Activated naive CD4-positive, alpha-beta T cell treated with anti-CD3 and anti-CD28 coated beads, Interleukin-2, amount 50 U/mL, for 16 hours (primary cell): ENCODE measurements at regions not wholly inside any gene's neighbourhood (a gene's known extent, or its start where the extent isn't known, plus 50 kb on each side); places are given as distances from the start of the nearest gene placed in this dataset.

ENCODE experiments used
- DNase-seq: peaks from one replicate; pipeline ENCODE4 v3.0.0-alpha.2; 2020

DNA sequence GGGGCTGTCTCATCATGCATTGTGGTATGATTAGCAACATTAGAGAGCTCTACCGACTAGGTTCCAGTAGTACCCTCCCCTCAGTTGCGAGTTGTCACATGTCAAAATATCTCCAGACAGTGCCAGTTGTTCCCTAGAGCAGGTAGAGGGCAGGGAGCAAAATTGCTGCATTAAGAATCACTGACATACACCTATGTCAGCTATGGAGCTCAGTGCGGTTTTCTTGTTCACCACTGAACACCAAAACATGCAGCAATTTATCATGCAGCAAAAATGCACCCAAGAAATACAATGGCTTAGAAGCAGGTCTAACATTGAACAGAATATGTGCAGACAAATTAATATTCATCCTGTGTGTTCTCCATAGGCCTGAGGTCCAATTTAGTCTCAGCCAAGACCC lies 186.9 kb upstream of the STARD13 start:
- no peak for DNase-seq

DNA sequence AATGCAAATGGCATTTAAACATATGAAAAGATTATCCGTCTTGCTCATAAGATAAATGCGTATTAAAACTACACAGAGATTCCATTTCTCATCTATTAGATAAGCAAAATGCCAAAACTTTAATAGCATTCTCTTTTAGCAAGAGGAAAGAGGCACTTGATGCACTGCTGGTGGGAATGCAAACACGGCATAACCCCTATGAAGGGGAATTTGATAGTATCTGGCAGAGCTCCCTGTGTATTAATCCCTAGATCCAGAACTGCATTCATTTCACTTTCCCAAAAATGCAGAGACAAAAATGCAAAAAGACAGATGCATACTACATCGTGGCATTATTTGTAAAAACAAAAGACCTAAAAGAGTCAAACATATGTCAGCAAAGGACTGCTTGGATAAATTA lies 193.6 kb upstream of the STARD13 start:
- DNase-seq: no peak

DNA sequence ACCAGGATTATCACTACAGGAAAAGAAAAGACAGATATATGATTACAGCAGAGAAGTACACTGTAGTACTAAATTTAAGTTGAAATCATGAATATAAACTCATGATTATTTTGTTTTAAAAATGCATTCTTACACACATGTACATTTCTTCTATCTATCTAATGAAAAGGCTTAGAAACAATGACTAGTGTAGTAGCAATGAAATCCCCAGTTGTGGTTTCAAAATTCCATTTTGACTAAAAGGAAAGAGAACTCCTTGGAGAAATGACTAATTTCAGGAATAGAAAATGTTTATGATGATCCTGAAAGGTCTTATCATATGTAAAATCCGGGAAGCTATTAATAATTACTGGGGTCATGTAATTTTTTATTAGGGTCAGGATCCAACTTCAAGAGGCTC lies 195.0 kb upstream of the STARD13 start:
- no peak for DNase-seq

DNA sequence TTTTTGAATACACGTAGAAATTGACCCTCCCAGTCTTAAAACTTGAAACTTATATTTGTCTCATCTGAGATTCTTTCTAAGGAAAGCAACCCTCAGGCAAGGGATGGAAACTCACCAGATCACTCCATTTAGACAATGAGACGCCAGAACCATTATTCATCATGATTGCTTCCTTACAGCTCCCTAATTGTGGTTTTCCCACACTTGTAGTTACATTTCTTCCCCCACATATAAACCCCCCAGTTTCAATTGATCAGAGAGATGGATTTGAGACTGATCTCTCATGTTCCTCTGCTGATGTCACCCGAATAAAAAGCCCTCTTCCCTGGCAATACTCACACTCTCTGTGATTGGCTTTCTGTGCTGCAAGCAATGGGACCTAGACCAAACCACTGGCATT lies 197.9 kb upstream of the STARD13 start:
- DNase-seq: no peak

DNA sequence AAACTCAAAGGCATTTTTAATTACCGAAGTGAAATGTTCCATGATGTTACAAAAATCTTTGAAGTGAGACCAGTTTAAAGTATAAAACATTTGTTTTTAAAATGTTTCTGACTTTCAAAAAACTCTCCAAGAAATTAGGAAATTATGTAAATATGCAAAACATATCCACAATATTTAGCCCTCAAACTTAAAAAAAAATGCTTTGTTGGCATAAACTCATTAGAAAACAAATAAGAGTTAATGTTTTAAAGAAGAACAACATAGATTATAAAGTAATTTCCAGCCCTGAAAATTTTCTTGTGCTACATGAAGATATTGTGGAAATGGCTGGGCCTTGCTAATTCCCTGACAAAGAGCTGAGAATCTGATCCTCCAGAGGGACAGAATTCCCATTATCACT lies 199.7 kb upstream of the STARD13 start:
- DNase-seq: no peak

DNA sequence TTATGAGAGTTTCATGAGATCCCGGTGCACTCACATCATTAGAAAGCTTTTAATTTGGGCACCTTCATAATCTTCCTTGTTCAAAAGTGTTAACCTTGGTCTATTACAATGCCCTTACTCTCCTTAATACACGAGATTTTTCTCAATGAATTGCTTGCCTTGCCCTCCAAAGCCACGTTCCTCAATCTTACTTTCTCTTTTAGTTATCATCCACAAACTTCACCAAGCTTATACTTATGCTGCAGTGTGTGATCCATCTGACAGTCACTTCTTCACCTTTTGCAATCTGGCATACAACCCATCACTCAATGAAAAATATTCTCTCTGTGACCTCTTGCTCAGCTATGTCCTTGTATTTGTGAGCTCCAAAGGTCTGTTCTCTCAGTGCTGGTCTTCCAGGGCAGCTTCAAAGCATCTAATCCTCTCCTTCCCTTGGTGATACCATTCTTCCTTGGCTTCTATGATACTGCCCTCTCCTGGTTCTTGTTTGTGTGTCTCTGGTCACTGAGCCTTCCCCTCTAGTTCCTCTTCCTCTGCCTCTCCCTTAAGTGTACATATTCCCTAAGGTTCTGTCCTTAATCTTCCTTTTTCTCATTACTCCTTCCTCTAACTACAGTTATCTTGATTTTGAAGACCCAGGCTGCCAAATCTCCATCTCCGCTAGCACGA lies 202.2 kb upstream of the STARD13 start:
- DNase-seq: no peak

DNA sequence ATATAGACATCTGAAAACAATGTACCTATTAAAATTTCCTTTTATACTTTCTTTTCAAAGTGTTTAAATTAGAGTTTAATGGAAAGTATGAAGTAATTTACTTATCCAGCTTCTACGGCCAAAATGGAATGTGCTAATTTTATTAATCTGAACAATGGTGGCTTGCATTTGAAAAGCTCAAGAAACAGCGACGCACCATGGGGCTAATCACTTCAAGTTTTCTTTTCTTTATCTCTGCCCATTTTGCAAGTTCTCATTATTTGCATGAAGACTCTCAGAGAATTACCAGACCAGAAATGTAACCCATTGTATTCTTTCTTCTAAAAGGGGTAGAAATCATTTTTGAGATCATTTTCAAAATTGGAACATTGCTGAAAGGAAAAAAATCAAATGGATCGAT lies 204.0 kb upstream of the STARD13 start:
- DNase-seq: no peak

DNA sequence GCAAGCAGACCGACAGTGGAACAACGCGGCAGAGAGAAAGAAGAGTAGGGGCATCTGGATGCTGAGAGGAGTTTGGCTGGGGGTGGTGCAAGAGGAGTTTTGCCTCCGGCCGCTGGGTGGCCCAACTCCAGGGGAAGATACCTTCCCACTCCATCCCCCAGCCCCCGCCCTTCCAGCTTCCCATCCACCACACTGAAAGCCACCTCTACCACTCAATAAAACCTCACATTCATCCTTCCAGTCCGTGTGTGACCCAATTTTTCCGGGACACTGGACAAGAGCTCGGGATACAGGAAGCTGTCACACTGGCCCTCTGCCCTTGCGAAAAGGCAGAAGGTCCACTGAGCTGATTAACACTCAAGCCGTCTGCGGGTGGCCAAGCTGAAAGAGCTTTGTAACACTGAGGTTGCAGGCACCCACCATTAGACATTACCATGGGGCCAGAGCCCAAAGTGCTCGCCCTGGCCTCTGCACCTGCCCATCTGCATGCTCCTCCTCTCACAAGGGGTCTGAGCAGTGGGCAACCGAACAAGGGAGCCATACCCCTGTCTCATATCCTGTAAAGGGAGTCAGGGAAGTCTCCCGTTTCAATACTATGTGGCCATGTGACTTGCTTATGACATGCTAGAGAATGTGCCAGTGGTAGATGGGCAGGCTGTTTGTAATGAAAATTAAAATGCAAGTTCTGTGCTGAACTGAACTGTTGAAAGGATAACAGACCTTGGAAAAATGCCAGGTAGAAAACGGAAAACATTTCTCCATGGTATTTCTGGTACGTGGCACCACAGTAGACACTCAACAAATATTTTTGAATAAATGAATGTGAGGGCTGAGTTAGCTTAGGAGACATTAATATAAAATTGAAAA lies 205.1 kb upstream of the STARD13 start:
- DNase-seq: no peak

DNA sequence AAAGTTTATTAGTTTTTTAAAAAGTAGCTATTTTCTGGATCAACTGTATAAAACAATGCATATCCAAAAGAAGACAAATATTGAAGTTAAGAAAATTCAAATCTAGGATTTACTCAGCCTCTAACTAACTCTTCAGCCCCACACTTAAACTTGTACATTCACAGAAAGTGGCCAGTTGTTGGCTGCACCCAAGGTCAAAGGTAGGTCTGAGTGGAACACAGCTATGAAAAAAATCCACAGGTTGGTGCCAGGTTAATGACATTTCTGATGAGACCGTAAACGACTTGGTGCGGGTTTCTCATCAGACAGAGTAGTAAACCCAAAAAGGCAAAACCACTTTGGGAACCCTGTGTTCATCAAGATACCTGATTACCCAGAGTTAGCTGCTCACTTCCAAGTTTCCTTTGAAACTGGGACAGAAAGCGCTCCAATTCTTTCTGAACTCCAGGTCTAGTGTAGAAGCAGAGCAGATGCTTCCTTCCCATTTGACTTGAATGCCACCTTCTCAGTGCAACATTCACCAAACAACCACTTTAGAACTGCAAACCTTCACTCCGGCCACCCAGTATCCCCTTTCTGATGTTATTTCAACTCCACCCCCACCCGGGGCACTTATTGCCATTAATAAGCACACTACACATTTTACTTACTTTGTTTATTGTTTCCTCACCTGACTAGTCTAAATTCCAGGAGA lies 208.3 kb upstream of the STARD13 start:
- no peak for DNase-seq

DNA sequence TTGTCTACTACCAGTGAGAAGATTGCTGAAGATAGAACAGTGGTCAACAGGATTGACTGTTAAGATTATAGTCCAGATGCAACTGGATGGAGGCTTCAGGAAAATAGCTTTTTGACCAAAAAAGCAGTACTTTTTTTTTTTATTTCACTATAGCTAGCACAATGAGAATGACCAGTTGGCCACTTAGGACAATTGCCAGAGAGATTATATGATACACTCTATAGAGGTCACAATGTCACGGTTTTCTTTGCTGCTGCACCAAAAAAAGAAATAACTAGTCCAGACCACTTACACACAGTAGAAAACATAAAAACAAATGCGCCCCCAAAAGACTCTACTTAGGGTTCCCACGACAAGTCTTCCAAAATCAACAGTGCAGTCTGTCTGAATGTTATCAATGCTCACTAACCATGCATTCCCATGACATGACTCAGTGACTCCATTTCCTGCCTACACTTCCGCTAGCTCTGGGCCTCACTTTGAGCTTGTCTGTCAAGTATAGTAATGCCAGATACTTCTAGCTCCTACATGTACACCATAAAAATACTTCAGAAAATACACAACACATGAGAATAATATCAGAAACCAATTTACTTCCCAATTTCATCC lies 209.1 kb upstream of the STARD13 start:
- no peak for DNase-seq

DNA sequence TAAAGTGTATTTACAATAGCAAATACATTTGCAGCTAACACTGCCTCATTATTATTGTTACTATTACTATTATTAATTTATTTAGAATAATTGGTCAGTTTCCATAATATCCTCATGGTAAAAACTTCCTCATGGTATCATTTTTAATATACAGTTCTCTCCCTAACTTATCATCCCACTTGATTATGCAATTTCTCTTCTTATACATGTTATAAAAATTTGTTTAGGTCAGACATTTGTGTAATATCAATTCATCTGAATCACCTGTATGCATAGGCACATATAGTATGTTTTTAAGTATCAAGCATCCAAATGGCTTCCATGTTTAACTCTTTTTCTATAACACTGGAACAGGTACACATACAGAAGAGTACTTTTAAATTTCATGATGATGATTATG lies 210.8 kb upstream of the STARD13 start:
- no peak for DNase-seq

DNA sequence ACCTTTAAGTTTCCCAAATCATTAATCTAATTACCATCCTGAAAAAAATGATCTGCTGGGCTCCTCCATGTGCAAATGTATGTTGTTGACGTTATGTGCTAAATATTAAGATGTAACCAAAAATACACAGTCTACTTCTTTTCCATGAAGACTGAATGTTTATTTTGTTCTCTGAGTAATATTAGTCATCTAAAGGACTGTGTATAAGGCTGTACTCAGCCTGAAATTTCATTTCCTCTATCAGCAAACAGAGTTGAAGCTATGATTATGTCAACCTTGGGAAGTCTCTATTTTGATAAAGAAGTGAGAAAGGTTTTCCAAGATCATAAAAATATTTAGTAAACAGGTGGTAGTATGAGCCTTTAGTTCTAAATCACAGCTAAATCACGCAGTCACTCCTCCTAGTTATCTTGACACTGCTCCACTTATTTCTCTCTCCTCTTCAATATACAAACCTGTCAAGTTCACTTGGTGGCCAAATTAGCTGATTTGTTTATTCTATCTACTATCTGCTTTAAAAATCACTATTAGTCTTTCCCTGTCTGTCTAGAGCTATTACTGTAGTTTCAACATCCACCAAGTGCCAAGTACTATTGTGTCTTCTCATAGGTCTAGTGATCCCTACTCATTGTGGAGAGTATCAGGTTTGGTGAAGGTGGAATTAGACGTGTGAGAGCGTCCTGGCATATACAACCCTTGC lies 211.7 kb upstream of the STARD13 start:
- no peak for DNase-seq

DNA sequence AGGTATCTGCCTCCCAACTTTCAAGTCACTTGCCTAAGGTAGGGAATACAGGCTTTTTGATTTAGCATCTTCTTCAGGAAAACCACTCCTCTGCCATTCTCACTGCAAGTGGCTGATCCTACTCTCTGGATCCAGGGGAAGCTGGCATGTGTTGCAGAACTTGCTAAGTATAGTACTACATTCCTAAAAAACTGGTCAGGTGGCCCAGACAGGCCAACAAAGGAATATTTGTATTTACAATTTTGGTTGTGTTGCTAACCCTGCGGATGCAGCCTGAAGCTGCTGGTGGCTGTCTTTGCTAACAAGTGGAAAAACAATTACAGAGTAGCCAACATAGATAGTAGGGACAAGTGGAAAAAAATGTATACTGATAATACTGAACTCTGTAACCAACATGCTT lies 222.5 kb upstream of the STARD13 start:
- no peak for DNase-seq

DNA sequence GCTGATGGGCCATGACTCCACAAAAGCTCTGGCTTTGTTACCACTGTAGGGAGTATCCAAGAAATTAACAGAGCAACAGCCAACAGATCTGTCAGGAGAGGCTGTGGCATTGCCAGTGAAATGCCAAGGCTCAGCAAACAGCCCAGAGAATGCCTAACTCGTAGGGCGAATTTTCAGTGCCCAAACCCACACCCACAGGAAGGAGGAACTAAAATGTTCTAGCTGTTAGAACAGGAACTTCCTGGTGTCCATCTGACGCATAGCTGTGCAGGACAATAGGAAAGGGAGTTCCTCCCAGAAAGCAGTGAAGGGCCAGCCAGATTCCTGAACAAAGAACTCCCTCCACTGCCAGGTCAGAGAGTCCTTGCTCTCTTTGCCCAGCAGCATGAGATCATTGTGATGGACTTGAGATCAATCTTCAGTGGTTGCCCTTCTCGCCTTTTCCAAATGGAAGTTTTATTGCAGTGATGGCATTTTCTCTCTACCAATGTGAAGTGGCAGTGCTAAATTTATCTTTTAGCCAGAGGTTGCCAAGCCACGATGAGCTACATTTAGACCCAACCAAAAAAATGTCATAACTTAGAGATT lies 224.2 kb upstream of the STARD13 start:
- no peak for DNase-seq

DNA sequence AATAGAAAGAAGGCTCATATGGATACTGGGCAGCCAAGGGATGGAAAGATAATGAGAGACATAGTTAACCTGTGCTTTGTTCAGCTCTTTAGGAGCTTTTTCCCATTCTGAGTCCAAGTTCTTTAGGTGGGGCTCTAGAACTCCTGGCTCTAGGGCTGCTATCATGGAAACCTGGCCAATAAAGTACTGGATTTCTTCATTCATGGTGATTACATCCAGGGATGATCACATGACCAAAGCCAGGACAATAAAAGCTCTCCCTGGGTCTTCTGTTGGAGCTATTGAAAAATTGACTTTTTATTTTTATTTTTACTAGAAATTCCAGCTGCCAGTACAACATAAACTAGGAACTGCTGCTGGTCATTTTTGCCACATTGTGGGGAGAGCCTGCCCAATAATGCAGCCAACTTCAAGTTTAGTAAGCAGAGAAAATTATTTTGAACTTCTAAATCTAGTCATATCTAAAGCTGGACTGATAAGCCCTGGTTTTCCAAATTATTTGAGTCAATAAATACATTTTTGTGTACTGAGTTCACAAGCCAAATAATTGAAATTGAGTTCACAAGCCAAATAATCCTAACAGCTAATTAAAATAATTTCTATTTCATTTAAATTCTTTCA lies 224.9 kb upstream of the STARD13 start:
- DNase-seq: no peak

DNA sequence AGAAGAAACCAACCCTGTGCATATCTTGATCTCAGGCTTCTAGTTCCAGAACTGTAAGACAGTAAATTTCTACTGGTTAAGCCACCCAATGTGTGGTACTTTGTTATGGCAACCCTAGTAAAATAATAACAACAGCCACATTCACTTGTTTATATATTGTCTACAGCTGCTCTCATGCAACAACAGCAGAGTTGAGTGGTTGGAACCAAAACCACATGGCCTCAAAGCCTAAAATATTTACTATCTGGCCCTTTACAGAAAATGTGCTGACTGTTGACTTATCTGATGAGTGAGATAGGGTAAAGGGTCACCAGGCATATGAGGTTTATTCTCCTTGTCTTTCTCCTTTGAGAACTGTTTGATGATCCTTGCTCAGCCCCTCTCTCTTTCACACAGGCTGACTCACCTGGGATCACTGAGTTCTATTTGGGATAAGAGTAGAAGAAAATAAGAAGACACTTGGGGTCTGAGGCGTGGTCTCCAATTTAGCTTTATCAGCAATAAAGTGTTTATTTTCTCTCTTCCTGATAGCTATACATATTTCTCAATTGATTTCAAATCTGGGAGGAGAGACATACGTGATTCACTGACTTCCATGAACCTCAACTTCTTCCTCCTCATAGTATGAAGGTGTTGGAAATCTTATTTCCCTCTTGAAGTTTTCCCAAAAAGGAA lies 227.5 kb upstream of the STARD13 start:
- DNase-seq: no peak

DNA sequence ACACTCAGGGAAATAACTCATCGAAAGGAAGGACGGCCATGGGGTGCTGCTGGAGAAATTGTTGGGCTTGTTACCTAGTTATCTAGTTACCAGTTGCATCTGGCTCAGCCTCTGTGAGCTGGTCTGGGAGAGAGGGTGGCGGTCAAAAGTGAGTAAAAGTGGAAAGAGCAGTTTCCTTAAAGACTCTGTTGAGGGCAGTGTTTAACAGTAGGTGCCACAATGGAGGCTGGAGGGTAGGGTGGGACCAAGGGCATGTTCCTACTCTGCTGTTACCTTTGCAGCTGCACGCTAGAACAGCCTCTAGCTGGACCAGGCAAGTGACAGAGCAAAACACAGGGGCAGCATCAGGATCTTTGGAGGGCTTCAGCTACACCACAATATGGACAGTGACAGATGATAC lies 228.8 kb upstream of the STARD13 start:
- DNase-seq: no peak

DNA sequence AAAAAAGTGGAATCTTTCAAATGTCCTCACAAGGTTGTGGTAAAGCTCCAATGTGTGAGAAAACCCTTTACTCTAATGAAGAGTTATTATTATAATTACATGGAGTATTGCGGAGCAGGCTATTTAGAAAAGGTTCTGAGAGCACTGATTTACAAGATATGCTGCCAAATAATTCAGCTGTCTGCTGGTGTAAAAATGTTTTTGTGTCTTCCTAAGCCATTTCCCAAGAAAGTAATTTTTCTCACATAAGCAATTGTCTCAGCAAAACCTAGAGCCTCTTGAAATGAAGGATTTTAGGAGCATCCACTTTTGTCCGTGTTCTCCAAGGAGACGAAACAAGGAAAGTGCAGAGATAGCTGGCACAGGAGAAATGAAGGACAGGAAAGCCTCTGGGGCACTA lies 229.6 kb upstream of the STARD13 start:
- no peak for DNase-seq

DNA sequence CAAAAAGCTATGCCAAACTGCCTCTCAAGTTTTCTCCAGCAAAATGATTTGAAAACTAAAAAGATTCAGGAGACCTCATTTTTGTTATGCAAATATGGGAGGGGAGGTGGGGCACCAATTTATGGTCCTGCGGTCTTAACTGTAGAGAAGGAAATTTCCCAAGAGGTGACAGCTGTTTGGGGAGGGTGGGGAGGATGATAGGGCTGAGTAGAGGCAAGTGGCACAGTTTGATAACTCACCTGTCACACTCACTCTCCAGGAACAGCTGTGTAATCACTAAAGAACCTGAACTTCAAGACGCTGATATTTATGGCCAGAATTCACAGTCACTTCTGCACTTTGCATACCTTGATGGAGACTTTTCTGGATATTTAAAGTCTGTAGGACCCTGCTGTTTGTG lies 232.9 kb upstream of the STARD13 start:
- DNase-seq: no peak

DNA sequence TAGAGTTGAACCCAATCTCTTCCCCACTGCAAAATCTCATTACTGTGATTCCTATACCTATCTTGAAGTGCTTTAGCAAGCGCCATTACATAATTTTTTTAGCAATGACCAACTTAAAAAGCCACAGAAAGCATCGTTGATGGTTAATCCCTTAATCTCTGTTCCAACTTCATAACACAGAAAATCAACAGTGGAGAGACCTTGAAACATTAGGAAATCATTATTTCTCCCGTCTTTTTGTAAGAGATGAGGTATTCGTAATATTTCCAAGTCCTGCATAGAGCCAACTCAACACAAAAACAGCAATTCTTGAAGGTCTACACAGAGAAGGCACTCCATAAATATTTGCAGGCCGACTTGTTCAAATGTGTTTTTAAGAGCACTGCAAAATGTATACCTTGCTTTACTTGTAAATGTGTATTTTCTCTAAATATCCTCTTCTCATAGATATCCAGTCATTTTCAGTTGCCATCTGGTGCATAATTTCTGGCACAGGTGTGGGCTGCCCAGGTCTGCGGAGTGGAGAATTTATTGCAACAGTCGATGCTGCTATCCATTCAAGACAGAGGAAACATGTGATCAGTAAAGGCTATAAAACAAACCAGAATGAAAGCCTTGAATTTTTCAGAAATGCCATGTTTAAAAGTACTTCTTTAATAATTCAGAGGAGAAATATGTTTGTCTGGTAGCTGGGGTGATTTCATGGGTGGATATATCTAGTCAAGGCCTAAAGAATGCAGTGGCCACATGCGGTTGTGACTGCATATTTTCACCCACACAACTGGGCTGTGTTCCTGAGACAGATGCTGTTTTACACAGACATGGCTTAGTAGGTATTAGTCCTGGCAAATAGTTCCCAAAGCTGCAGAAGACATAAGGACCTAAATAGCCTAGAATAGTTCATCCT lies 234.3 kb upstream of the STARD13 start:
- no peak for DNase-seq
